HG03095 (cell line): ENCODE measurements at regions not wholly inside any gene's neighbourhood (a gene's known extent, or its start where the extent isn't known, plus 50 kb on each side); places are given as distances from the start of the nearest gene placed in this dataset.

ENCODE experiments used
- ATAC-seq: cut with Tn5 transposase; IDR thresholded peaks from one replicate; pipeline ENCODE4 v1.9.1; 2021; ENCODE audit warnings: moderate library complexity; ENCODE audit not compliant: unreplicated experiment

DNA sequence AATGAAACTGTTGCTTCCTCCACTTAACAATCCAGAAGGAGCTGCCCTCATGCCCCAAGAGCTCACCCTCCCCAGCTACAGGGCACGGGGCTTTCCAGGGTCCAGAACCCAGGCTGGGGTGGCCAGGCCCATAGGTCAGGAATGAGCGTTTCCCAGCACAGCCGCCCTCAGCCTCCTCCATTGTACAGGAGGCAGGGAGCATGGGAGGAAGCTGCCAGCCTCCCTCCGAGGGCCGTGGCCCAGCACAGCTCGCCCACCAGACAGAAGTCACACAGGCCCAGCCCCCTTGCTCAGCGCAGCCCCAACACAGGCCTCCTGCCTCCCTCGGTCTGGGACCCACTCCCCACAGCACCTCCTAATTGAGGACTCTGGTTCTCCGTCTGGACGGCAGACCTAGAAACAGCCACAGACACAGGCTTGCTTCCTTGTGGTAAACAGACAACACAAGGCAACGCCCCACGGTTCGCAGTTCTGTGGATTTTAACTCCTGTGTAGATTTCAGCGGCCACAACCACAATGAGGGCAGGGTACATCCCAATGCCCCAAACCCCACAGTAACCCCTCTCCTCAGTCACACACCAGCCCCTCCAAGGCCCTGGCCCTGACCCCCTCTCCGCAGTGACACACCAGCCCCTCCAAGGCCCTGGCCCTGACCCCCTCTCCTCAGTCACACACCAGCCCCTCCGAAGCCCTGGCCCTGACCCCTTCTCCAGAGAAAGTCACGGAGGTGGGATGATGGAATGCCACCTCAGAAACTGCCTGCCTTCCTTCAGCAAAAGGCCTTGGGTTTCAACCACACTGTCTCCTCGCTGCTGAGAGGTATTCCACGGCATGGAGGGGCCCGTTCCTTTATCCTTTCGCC is 173.5 kb downstream of the DLL1 start:
- ATAC-seq, result no peak

GRCh38 chr6:170116636-170117035 is 174.2 kb downstream of the DLL1 start:
- ATAC-seq, result no peak

GRCh38 chr6:170114956-170115855 is 175.7 kb downstream of the DLL1 start:
- no peak for ATAC-seq

GRCh38 chr6:170114187-170114945 is 176.5 kb downstream of the DLL1 start:
- no peak for ATAC-seq

GRCh38 chr6:170113141-170113540 is 177.7 kb downstream of the DLL1 start:
- ATAC-seq, result no peak

DNA sequence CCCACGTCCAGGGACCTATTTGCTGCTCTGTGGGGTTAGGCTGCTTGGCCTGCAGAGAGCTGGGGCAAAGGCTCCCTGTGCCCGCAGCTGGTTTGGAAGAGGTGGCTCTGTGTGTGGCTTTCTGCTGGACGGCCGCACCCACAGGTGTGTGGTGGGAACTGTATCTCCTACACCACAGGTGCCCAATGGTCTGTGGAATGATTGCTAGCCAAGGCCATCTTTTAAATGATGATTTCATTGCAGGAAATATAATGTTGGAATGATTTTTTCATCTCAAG is 178.4 kb downstream of the DLL1 start:
- no peak for ATAC-seq

GRCh38 chr6:170111816-170112582 is 178.9 kb downstream of the DLL1 start:
- no peak for ATAC-seq

DNA sequence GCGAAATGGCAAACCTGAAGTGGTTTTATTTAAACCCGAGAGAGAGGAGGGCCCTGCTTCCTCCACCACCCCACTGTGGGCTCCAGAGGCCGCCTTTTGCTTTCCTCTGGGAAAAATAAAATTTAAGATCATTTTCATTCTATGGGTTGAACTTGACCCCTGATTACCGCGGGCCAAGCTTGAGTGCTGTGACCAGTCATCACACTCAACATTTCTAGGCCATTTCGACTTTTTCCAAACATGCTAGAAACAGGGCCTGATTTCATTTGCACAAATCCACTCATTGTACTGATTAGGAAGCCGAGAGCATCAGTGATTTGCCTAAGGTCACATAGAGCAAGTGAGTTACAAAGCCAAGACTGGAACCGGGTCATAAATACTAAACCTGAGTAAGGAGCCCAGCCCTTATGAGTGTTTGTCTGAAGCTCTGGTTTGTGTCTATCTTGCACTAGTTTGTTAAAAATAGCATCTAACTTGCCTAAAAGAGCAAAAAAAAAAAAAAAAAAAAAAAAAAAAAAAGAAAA is 179.7 kb downstream of the DLL1 start:
- ATAC-seq, result no peak

DNA sequence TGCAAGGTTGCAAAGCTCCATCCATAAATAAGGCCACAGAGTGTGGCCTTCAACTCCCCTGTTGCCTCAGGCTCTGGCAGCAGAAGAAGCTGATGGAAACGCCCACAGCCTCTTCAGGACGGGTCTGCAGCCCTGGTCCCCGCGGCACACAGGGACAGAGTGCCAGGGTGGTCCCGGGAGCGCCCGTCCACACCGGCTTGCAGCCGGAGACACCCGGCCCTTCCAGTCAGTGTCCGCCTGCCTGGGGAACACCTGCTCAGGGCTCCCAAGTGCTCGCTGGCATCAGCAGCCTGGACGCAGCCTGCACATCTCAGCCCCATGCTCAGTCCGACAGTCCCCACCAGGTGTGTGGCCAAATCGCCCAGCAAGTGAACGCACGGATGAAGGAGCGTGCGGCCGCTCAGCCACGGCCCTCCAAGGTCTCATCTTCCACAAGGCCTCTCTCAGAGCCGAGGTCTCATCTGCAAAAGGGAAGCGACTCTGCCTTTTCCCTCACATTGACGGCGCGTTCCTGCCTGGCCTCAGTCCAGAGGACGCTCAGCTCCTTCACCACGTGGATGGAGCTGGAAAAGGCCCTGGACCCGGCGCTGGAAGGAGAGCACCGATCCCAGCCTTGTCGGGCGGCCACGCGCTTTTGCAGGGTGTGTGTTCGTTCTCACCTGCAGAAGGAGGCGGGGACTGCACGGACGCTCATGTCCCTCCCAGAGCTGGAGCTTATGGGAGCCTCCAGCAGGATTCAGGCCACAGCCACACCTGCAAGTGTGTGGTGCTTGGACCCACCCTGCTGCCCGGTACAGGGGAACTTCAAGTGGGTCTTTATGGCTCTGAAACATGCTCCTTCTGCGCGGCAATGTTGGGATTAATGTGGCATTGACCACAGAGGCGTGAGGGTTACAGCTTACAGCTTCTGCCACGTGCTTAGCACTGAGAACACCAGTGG is 180.4 kb downstream of the DLL1 start:
- ATAC-seq, result no peak

DNA sequence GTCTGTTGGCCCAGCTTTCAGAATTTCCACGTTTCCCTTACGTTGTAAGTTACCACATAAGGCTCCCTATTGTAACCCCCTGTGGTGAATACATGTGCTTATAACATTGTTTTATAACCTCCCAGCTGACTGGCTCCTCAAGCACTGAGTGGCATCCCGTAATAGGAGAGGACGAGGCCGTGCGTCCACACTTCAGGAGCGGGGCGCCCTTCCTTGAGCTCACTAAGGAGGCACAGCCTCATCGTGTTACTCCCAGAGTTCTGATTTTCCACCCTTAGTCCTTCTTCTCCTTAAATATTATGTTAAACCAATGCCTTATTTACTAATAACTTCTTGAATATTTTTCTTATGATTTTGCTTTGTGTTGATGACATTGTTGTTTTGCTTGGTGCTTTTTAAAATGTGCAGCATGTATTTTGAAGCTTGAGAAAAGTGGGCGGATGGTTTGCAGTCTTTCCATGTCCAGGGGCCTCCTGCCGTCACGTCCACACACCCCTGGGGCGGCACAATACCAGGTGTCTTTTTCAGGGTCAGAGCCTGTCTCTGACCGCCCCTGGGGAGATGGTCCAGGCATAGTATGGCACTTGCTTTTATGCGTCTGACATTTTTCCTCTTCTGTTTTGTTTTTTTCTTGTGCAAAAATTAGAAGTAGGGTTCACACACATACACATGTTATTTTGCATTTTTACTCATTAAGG is 181.8 kb downstream of the DLL1 start:
- no peak for ATAC-seq

- ATAC-seq, result no peak
Measured at GRCh38 chr6:170108456-170108855, 182.4 kb downstream of the DLL1 start.

GRCh38 chr6:170107606-170108222 is 183.2 kb downstream of the DLL1 start:
- no peak for ATAC-seq

- ATAC-seq, result no peak
Measured at GRCh38 chr6:170106906-170107525, 183.9 kb downstream of the DLL1 start.

- no peak for ATAC-seq
Measured at GRCh38 chr6:170102582-170103481, 188.0 kb downstream of the DLL1 start.

DNA sequence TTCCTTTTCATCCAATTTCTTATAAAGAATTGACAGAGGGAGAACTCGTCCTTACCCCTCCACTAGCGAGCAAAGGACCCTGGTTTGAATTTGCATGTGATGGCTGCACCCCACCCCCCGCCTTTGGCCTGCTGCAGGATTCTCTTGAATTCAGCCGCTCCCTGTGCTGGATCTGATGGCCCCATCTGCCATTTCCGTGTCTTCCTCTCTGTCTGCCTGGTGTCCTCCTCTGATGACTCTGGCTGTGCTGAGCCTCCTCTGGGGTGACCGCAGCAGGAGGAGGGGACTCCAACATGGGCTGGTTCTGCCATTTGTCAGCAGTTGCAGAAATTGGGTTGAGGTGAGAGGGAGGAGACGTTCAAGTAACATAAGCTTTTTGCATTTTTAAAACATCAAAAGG is 188.8 kb downstream of the DLL1 start:
- ATAC-seq, result no peak

DNA sequence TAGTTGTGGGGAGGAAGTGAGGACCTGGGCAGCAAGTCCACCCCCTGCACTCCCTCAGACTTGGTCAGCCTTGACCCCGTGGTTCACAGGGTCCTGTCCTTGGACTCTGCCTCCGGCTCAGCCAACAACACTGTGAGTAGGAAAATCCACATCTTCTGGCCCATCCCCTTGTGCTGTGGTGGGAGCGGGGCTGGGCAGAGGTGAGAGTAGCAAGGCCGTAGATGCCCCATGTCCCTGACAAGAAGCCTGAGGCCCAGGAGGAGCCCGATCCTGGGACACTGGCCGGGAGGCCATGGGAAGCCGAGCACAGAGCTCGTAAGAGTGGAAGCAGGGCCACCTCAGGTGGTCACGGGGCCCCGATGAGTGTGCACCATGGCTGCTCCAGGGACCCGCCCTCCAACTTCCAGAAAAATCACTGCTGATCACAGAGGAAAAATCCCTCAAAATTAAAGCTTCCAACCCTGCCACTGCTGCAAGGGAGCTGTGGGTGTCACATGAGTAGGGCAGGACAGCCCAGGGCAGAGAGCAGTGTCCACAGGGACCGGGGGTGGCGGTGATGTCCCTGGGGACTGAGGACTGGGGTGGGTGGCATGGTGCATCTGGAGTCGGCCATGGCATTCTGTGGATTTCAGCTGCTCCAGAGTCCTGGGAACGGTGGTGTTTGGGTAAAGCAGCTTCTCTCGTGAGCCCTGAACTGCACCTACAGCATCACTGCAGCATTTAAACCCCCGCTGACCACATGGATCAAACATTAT is 189.4 kb downstream of the DLL1 start:
- ATAC-seq, result no peak
